HG02588 (cell line): ENCODE measurements at regions not wholly inside any gene's neighbourhood (a gene's known extent, or its start where the extent isn't known, plus 50 kb on each side); places are given as distances from the start of the nearest gene placed in this dataset.
"Not testable (repeated sequence)": the region's sequence is repeated elsewhere in the genome, so short reads cannot be mapped to it uniquely, and the experiment has no call there.

Source experiments
- ATAC-seq: cut with Tn5 transposase; IDR thresholded peaks from one replicate; pipeline ENCODE4 v1.9.1; 2021; ENCODE audit warnings: mild to moderate bottlenecking, moderate library complexity; ENCODE audit not compliant: unreplicated experiment

GRCh38 chr11:26839911-26840698, 118.2 kb upstream of the SLC5A12 start:
- ATAC-seq, result no peak

- ATAC-seq, result no peak
Observed at GRCh38 chr11:26841818-26842473, 120.1 kb upstream of the SLC5A12 start.

GRCh38 chr11:26842478-26843282, 120.8 kb upstream of the SLC5A12 start:
- ATAC-seq, result no peak

GRCh38 chr11:26843539-26843938, 121.7 kb upstream of the SLC5A12 start:
- no peak for ATAC-seq

GRCh38 chr11:26844963-26845362, 123.1 kb upstream of the SLC5A12 start:
- no peak for ATAC-seq

- ATAC-seq, result no peak
Observed at GRCh38 chr11:26846227-26846626, 124.4 kb upstream of the SLC5A12 start.

GRCh38 chr11:26847459-26847858, 125.6 kb upstream of the SLC5A12 start:
- no peak for ATAC-seq

- no peak for ATAC-seq
Observed at GRCh38 chr11:26847977-26848376, 126.1 kb upstream of the SLC5A12 start.

GRCh38 chr11:26849036-26849435, 127.2 kb upstream of the SLC5A12 start:
- ATAC-seq, result no peak

- no peak for ATAC-seq
Observed at GRCh38 chr11:26851291-26851690, 129.4 kb upstream of the SLC5A12 start.

GRCh38 chr11:26851696-26852095, 129.8 kb upstream of the SLC5A12 start:
- ATAC-seq, result no peak

GRCh38 chr11:26858098-26858497, 135.8 kb upstream of the FIBIN start:
- ATAC-seq, result no peak

GRCh38 chr11:26859416-26859815, 134.5 kb upstream of the FIBIN start:
- ATAC-seq, result no peak

- no peak for ATAC-seq
Observed at GRCh38 chr11:26860091-26860780, 133.7 kb upstream of the FIBIN start.

- ATAC-seq, result no peak
Observed at GRCh38 chr11:26860895-26861294, 133.0 kb upstream of the FIBIN start.

- ATAC-seq, result no peak
Observed at GRCh38 chr11:26862801-26863200, 131.1 kb upstream of the FIBIN start.

GRCh38 chr11:26865703-26866102, 128.2 kb upstream of the FIBIN start:
- no peak for ATAC-seq

- no peak for ATAC-seq
Observed at GRCh38 chr11:26867286-26867685, 126.6 kb upstream of the FIBIN start.

- ATAC-seq, result no peak
Observed at GRCh38 chr11:26878959-26879581, 114.8 kb upstream of the FIBIN start.

GRCh38 chr11:26882363-26882880, 111.5 kb upstream of the FIBIN start:
- not testable (repeated sequence) for ATAC-seq
